HCT116 (cell line): ENCODE measurements at regions not wholly inside any gene's neighbourhood (a gene's known extent, or its start where the extent isn't known, plus 50 kb on each side); places are given as distances from the start of the nearest gene placed in this dataset.

Source experiments
- ATAC-seq: fragments of 200-7000 bp; cut with Tn5 transposase; 2 replicates; pipeline ENCODE4 v1.9.1; 2020; ENCODE audit warnings: mild to moderate bottlenecking, moderate library complexity
- BruUV-seq: library from RNA; stranded (reverse); fragments of 400-500 nt; replicated peaks from 2 replicates; lab custom pipeline; 2021; lab: Mats Ljungman, UMichigan
- CTCF ChIA-PET: fragments of 300-600 bp; sonication (Branson Sonifier 250); formaldehyde crosslinking; loops from one replicate; lab custom pipeline; 2021; ENCODE audit warnings: antibody characterized with exemption; lab: Charles Lee
- POLR2A ChIA-PET: fragments of 300-600, 350-600 bp; sonication (Branson Sonifier 250); formaldehyde crosslinking; loops from one replicate; lab custom pipeline; 2021; ENCODE audit warnings: antibody characterized with exemption; lab: Charles Lee
- RAD21 ChIA-PET, 2 experiments: fragments of 300-600 bp; sonication (Branson Sonifier 250); formaldehyde crosslinking; loops; one replicate each; lab custom pipeline; 2023; ENCODE audit warnings: low total read pairs in 2 of 2; ENCODE audit not compliant: uncharacterized antibody in 2 of 2, unreplicated experiment in 2 of 2, low non-redundant PET in 1 of 2; lab: Charles Lee
- DNase-seq: peaks from one replicate; pipeline ENCODE4 v3.0.0-alpha.2; 2010; ENCODE audit warnings: low read depth, low spot score
- H2AFZ ChIP-seq: fragments of 200-600 bp; shearing (Covaris generic), sonication (generic); 2 replicates; pipeline ENCODE4 v1.6.1; 2017; ENCODE audit warnings: low read depth, mixed run types, mixed read lengths, antibody characterized with exemption, low read length; ENCODE audit not compliant: poor library complexity, severe bottlenecking
- H3K27ac ChIP-seq: 2 replicates; pipeline ENCODE4 v1.5.1; 2012; ENCODE audit warnings: low read depth, low read length
- H3K27me3 ChIP-seq: fragments of 200-600 bp; sonication (generic); 2 replicates; pipeline ENCODE4 v1.6.1; 2016; ENCODE audit warnings: mixed run types, low read length, mixed read lengths; ENCODE audit not compliant: insufficient read depth
- H3K36me3 ChIP-seq, 2 experiments: fragments of 200-500 bp in 1 of 2; fragments of 200-600 bp in 1 of 2; sonication (Bioruptor generic) in 1 of 2; sonication (generic) in 1 of 2; 2 replicates each; pipeline versions ENCODE4 v1.5.1 to v1.6.1; 2014 to 2016; ENCODE audit warnings: low read length in 2 of 2, inconsistent platforms in 1 of 2, mixed read lengths in 1 of 2, mixed run types in 1 of 2; ENCODE audit not compliant: insufficient read depth in 2 of 2, control insufficient read depth in 1 of 2
- H3K4me1 ChIP-seq, 2 experiments: fragments of 200-600 bp in 1 of 2; sonication (generic) in 1 of 2; 2 replicates each; pipeline versions ENCODE4 v1.5.1 to v1.6.1; 2012 to 2017; ENCODE audit warnings: low read length in 2 of 2, inconsistent platforms in 1 of 2, mild to moderate bottlenecking in 1 of 2, mixed read lengths in 1 of 2, mixed run types in 1 of 2, moderate library complexity in 1 of 2; ENCODE audit not compliant: insufficient read depth in 2 of 2, control insufficient read depth in 1 of 2
- H3K4me2 ChIP-seq: fragments of 200-600 bp; sonication (generic); 2 replicates; pipeline ENCODE4 v1.6.1; 2017; ENCODE audit warnings: mixed run types, low read length, mixed read lengths
- H3K4me3 ChIP-seq, 2 experiments: fragments of 200-600 bp in 1 of 2; sonication (generic) in 1 of 2; replicated peaks in 1 of 2; 2 replicates each; pipeline ENCODE4 v1.5.1; 2011 to 2016; ENCODE audit warnings: low read length in 2 of 2, control low read depth in 1 of 2, low read depth in 1 of 2, mild to moderate bottlenecking in 1 of 2, mixed read lengths in 1 of 2, mixed run types in 1 of 2
- H3K79me2 ChIP-seq: fragments of 200-600 bp; sonication (generic); 2 replicates; pipeline ENCODE4 v1.6.1; 2017; ENCODE audit warnings: mild to moderate bottlenecking, mixed run types, low read length, moderate library complexity, mixed read lengths; ENCODE audit not compliant: insufficient read depth
- H3K9ac ChIP-seq: fragments of 200-600 bp; sonication (generic); 2 replicates; pipeline ENCODE4 v1.6.1; 2016; ENCODE audit warnings: low read length, mixed read lengths
- H3K9me2 ChIP-seq: fragments of 200-600 bp; sonication (generic), shearing (Covaris generic); 2 replicates; pipeline ENCODE4 v1.6.1; 2017; ENCODE audit warnings: mixed run types, mild to moderate bottlenecking, moderate library complexity; ENCODE audit not compliant: insufficient read depth
- H3K9me3 ChIP-seq, 2 experiments: fragments of 200-500 bp in 1 of 2; fragments of 200-600 bp in 1 of 2; sonication (Bioruptor generic) in 1 of 2; sonication (generic) in 1 of 2; 2 replicates each; pipeline ENCODE4 v1.6.1; 2014 to 2017; ENCODE audit warnings: low read length in 2 of 2, mixed read lengths in 2 of 2, inconsistent platforms in 1 of 2, low read depth in 1 of 2, mild to moderate bottlenecking in 1 of 2, mixed run types in 1 of 2, moderate library complexity in 1 of 2; ENCODE audit not compliant: control insufficient read depth in 1 of 2, insufficient read depth in 1 of 2
- H4K20me1 ChIP-seq: fragments of 200-600 bp; sonication (generic), shearing (Covaris generic); 2 replicates; pipeline ENCODE4 v1.6.1; 2017; ENCODE audit warnings: mixed run types, mild to moderate bottlenecking, moderate library complexity; ENCODE audit not compliant: insufficient read depth
- ATF3 ChIP-seq: IDR thresholded peaks from 2 replicates; pipeline ENCODE4 v1.6.1; 2012
- CEBPB ChIP-seq: IDR thresholded peaks from 2 replicates; pipeline ENCODE4 v1.6.1; 2012; ENCODE audit warnings: low read depth
- EGR1 ChIP-seq: IDR thresholded peaks from 2 replicates; pipeline ENCODE4 v1.6.1; 2012; ENCODE audit warnings: low read depth
- EZH2 ChIP-seq: fragments of 200-600 bp; sonication (generic); IDR thresholded peaks from 2 replicates; pipeline ENCODE4 v1.6.1; 2017; ENCODE audit warnings: antibody characterized with exemption, mixed run types
- EZH2phosphoT487 ChIP-seq: fragments of 200-600 bp; IDR thresholded peaks from 2 replicates; pipeline ENCODE4 v1.6.1; 2018; ENCODE audit warnings: antibody characterized with exemption, borderline replicate concordance
- FOSL1 ChIP-seq: IDR thresholded peaks from 2 replicates; pipeline ENCODE4 v1.6.1; 2012; ENCODE audit warnings: low read depth
- MAX ChIP-seq: IDR thresholded peaks from 2 replicates; pipeline ENCODE4 v1.6.1; 2012
- POLR2A ChIP-seq: IDR thresholded peaks from 2 replicates; pipeline ENCODE4 v1.7.0; 2011; ENCODE audit warnings: borderline replicate concordance; ENCODE audit not compliant: insufficient read depth, insufficient read length; ENCODE audit errors: extremely low read depth
- POLR2AphosphoS5 ChIP-seq: IDR thresholded peaks from 2 replicates; pipeline ENCODE4 v1.6.1; 2011; ENCODE audit warnings: mild to moderate bottlenecking, low read depth, low read length, moderate library complexity
- RAD21 ChIP-seq: IDR thresholded peaks from 2 replicates; pipeline ENCODE4 v1.6.1; 2012; ENCODE audit warnings: low read depth, mild to moderate bottlenecking
- SP1 ChIP-seq: IDR thresholded peaks from 2 replicates; pipeline ENCODE4 v1.6.1; 2012; ENCODE audit warnings: low read depth
- SRF ChIP-seq: IDR thresholded peaks from 2 replicates; pipeline ENCODE4 v1.6.1; 2012; ENCODE audit warnings: low read depth
- TCF7L2 ChIP-seq: IDR thresholded peaks from 2 replicates; pipeline ENCODE4 v1.7.0; 2011; ENCODE audit warnings: borderline replicate concordance, inconsistent platforms; ENCODE audit not compliant: insufficient read depth, insufficient read length; ENCODE audit errors: extremely low read depth
- YY1 ChIP-seq: IDR thresholded peaks from 2 replicates; pipeline ENCODE4 v1.6.1; 2011; ENCODE audit warnings: low read length, low read depth, moderate library complexity, mild to moderate bottlenecking; ENCODE audit not compliant: insufficient replicate concordance; ENCODE audit errors: extremely low read depth
- ZFX ChIP-seq: fragments of 450-650 bp; IDR thresholded peaks from 2 replicates; pipeline ENCODE4 v1.6.1; 2017
- ZNF274 ChIP-seq: fragments of 200-500 bp; sonication (Bioruptor generic); IDR thresholded peaks from 2 replicates; pipeline ENCODE4 v1.6.1; 2014; ENCODE audit warnings: mild to moderate bottlenecking, low read depth, low read length, inconsistent platforms
- intact Hi-C: fragments of 100-400 bp; cut with micrococcal nuclease; formaldehyde crosslinking; loops from 2 replicates; pipeline ENCODE4 v1.10.0; 2022
- TF ChIP-seq, protein P1 (sequence below): IDR thresholded peaks from 2 replicates; pipeline ENCODE4 v1.6.1; 2012; ENCODE audit warnings: low read depth
- TF ChIP-seq, protein P2 (sequence below): IDR thresholded peaks from 2 replicates; pipeline ENCODE4 v1.6.1; 2011; ENCODE audit warnings: mild to moderate bottlenecking, low read length, moderate library complexity; ENCODE audit not compliant: insufficient replicate concordance; ENCODE audit errors: extremely low read depth

- TF ChIP-seq POLR2A: no peak
- TF ChIP-seq FOSL1: no peak
- no peak for TF ChIP-seq CEBPB
- no peak for TF ChIP-seq POLR2AphosphoS5
- no peak for TF ChIP-seq RAD21
- no peak for TF ChIP-seq EZH2phosphoT487
- TF ChIP-seq MAX: no peak
- TF ChIP-seq, protein P1, sequence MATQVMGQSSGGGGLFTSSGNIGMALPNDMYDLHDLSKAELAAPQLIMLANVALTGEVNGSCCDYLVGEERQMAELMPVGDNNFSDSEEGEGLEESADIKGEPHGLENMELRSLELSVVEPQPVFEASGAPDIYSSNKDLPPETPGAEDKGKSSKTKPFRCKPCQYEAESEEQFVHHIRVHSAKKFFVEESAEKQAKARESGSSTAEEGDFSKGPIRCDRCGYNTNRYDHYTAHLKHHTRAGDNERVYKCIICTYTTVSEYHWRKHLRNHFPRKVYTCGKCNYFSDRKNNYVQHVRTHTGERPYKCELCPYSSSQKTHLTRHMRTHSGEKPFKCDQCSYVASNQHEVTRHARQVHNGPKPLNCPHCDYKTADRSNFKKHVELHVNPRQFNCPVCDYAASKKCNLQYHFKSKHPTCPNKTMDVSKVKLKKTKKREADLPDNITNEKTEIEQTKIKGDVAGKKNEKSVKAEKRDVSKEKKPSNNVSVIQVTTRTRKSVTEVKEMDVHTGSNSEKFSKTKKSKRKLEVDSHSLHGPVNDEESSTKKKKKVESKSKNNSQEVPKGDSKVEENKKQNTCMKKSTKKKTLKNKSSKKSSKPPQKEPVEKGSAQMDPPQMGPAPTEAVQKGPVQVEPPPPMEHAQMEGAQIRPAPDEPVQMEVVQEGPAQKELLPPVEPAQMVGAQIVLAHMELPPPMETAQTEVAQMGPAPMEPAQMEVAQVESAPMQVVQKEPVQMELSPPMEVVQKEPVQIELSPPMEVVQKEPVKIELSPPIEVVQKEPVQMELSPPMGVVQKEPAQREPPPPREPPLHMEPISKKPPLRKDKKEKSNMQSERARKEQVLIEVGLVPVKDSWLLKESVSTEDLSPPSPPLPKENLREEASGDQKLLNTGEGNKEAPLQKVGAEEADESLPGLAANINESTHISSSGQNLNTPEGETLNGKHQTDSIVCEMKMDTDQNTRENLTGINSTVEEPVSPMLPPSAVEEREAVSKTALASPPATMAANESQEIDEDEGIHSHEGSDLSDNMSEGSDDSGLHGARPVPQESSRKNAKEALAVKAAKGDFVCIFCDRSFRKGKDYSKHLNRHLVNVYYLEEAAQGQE: no peak
- no peak for TF ChIP-seq ZNF274
- TF ChIP-seq TCF7L2: no peak
These were observed 124.7 kb upstream of the BRINP3 start (continued) for GRCh38 chr1:190602325-190602724.

DNA sequence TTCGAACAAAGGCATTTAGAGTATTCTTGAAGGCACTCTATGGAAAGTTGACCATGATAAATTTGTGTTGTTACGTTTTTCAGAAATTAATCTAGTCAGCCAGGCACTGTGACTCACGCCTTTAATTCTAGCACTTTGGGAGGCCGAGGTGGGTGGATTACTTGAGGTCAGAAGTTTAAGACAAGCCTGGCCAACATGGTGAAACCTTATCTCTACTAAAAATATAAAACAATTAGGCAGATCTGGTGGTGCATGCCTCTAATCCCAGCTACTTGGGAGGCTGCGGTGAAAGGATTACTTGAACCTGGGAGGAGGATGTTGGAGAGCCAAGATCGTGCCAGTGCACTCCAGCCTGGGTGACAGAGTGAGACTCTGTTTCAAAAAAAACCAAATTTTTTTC lies 130.6 kb upstream of the BRINP3 start:
- ChIA-PET RAD21 (no interaction called here), POLR2A (no interaction called here), CTCF (no interaction called here)
- no peaks in the 10 kb centered on the region for H3K4me1 ChIP-seq
- H3K9ac ChIP-seq: no peak overlapping the region
- no peaks in the 10 kb centered on the region for H3K9me2 ChIP-seq
- no peak overlapping the region for H3K4me3 ChIP-seq
- no peaks in the 10 kb centered on the region for H4K20me1 ChIP-seq
- intact Hi-C loops: no loop called here
- H3K9me3 ChIP-seq: no peaks in the 10 kb centered on the region
- H3K36me3 ChIP-seq: no peaks in the 10 kb centered on the region
- BruUV-seq: no TSS peak
- H3K79me2 ChIP-seq: no peaks in the 10 kb centered on the region
- TF ChIP-seq EGR1: no peak
- TF ChIP-seq, protein P2, sequence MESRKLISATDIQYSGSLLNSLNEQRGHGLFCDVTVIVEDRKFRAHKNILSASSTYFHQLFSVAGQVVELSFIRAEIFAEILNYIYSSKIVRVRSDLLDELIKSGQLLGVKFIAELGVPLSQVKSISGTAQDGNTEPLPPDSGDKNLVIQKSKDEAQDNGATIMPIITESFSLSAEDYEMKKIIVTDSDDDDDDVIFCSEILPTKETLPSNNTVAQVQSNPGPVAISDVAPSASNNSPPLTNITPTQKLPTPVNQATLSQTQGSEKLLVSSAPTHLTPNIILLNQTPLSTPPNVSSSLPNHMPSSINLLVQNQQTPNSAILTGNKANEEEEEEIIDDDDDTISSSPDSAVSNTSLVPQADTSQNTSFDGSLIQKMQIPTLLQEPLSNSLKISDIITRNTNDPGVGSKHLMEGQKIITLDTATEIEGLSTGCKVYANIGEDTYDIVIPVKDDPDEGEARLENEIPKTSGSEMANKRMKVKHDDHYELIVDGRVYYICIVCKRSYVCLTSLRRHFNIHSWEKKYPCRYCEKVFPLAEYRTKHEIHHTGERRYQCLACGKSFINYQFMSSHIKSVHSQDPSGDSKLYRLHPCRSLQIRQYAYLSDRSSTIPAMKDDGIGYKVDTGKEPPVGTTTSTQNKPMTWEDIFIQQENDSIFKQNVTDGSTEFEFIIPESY: no peak
- no peak for TF ChIP-seq ZFX
- TF ChIP-seq TCF7L2: no peak
- TF ChIP-seq POLR2A: no peak
- no peak for TF ChIP-seq EZH2
- TF ChIP-seq SP1: no peak
- no peak for TF ChIP-seq POLR2AphosphoS5
- TF ChIP-seq ATF3: no peak
- no peak for TF ChIP-seq MAX
- TF ChIP-seq YY1: no peak
- TF ChIP-seq SRF: no peak
- no peak for ATAC-seq
- H2AFZ ChIP-seq: no peak overlapping the region
- H3K4me2 ChIP-seq: no peak overlapping the region
- no peaks in the 10 kb centered on the region for H3K27me3 ChIP-seq
- H3K27ac ChIP-seq: no peak overlapping the region
- DNase-seq: no peak
